H1 (cell line): ENCODE measurements at regions not wholly inside any gene's neighbourhood (a gene's known extent, or its start where the extent isn't known, plus 50 kb on each side); places are given as distances from the start of the nearest gene placed in this dataset.

ENCODE experiments used
- CHD2 ChIP-seq: IDR thresholded peaks from 2 replicates; pipeline ENCODE4 v1.6.1; 2012; ENCODE audit warnings: low read length, improper control_type of control experiment
- TF ChIP-seq, protein P1 (sequence below): fragments of 300-600 bp; sonication (generic); IDR thresholded peaks from 2 replicates; pipeline ENCODE4 v1.7.1; 2012; ENCODE audit warnings: low read length, moderate library complexity, mild to moderate bottlenecking, inconsistent platforms; ENCODE audit not compliant: insufficient replicate concordance

DNA sequence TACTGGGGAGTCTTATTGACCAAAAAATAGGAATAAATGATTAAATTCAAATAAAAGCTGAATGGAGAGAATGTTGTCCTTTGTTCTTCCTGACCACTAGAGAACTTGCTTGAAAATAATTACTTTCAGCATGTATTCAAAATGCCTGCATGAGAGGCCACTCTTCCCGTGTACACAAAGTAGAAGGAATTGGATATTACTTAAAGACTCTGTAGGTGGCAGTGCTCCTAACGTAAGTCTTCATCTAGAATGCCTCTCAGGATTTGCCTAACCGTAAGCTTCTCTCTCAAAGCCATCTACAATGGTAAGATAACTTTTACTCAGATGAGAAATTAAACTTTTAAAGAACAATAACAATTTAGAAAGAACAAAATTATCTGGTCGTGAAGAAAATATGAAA lies 620.0 kb upstream of the CCNG1 start (continued):
- TF ChIP-seq, protein P1, sequence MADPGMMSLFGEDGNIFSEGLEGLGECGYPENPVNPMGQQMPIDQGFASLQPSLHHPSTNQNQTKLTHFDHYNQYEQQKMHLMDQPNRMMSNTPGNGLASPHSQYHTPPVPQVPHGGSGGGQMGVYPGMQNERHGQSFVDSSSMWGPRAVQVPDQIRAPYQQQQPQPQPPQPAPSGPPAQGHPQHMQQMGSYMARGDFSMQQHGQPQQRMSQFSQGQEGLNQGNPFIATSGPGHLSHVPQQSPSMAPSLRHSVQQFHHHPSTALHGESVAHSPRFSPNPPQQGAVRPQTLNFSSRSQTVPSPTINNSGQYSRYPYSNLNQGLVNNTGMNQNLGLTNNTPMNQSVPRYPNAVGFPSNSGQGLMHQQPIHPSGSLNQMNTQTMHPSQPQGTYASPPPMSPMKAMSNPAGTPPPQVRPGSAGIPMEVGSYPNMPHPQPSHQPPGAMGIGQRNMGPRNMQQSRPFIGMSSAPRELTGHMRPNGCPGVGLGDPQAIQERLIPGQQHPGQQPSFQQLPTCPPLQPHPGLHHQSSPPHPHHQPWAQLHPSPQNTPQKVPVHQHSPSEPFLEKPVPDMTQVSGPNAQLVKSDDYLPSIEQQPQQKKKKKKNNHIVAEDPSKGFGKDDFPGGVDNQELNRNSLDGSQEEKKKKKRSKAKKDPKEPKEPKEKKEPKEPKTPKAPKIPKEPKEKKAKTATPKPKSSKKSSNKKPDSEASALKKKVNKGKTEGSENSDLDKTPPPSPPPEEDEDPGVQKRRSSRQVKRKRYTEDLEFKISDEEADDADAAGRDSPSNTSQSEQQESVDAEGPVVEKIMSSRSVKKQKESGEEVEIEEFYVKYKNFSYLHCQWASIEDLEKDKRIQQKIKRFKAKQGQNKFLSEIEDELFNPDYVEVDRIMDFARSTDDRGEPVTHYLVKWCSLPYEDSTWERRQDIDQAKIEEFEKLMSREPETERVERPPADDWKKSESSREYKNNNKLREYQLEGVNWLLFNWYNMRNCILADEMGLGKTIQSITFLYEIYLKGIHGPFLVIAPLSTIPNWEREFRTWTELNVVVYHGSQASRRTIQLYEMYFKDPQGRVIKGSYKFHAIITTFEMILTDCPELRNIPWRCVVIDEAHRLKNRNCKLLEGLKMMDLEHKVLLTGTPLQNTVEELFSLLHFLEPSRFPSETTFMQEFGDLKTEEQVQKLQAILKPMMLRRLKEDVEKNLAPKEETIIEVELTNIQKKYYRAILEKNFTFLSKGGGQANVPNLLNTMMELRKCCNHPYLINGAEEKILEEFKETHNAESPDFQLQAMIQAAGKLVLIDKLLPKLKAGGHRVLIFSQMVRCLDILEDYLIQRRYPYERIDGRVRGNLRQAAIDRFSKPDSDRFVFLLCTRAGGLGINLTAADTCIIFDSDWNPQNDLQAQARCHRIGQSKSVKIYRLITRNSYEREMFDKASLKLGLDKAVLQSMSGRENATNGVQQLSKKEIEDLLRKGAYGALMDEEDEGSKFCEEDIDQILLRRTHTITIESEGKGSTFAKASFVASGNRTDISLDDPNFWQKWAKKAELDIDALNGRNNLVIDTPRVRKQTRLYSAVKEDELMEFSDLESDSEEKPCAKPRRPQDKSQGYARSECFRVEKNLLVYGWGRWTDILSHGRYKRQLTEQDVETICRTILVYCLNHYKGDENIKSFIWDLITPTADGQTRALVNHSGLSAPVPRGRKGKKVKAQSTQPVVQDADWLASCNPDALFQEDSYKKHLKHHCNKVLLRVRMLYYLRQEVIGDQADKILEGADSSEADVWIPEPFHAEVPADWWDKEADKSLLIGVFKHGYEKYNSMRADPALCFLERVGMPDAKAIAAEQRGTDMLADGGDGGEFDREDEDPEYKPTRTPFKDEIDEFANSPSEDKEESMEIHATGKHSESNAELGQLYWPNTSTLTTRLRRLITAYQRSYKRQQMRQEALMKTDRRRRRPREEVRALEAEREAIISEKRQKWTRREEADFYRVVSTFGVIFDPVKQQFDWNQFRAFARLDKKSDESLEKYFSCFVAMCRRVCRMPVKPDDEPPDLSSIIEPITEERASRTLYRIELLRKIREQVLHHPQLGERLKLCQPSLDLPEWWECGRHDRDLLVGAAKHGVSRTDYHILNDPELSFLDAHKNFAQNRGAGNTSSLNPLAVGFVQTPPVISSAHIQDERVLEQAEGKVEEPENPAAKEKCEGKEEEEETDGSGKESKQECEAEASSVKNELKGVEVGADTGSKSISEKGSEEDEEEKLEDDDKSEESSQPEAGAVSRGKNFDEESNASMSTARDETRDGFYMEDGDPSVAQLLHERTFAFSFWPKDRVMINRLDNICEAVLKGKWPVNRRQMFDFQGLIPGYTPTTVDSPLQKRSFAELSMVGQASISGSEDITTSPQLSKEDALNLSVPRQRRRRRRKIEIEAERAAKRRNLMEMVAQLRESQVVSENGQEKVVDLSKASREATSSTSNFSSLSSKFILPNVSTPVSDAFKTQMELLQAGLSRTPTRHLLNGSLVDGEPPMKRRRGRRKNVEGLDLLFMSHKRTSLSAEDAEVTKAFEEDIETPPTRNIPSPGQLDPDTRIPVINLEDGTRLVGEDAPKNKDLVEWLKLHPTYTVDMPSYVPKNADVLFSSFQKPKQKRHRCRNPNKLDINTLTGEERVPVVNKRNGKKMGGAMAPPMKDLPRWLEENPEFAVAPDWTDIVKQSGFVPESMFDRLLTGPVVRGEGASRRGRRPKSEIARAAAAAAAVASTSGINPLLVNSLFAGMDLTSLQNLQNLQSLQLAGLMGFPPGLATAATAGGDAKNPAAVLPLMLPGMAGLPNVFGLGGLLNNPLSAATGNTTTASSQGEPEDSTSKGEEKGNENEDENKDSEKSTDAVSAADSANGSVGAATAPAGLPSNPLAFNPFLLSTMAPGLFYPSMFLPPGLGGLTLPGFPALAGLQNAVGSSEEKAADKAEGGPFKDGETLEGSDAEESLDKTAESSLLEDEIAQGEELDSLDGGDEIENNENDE = no peak
- no peak for TF ChIP-seq CHD2
